IMR-90 (cell line): ENCODE measurements at regions not wholly inside any gene's neighbourhood (a gene's known extent, or its start where the extent isn't known, plus 50 kb on each side); places are given as distances from the start of the nearest gene placed in this dataset.
A peak's percentile ranks its signal among the peaks of the same experiment; 100 is the strongest.

Experiments
- ATAC-seq: fragments of 200-7000 bp; cut with Tn5 transposase; 2 replicates; pipeline ENCODE4 v1.9.1; 2020; ENCODE audit warnings: low read depth, mild to moderate bottlenecking, moderate library complexity
- BruUV-seq: library from RNA; stranded (reverse); fragments of 400-500 nt; replicated peaks from 2 replicates; lab custom pipeline; 2021; lab: Mats Ljungman, UMichigan
- CTCF ChIA-PET: fragments of 300-600 bp; formaldehyde crosslinking; extraction: SDS; loops from one replicate; lab custom pipeline; 2021; ENCODE audit warnings: antibody characterized with exemption; lab: Yijun Ruan, JAX
- POLR2A ChIA-PET: fragments of 300-600 bp; sonication (Branson Sonifier 250); formaldehyde crosslinking; loops from one replicate; lab custom pipeline; 2022; ENCODE audit warnings: antibody characterized with exemption; ENCODE audit not compliant: unreplicated experiment; lab: Charles Lee
- DNase-seq: peaks from one replicate; pipeline ENCODE4 v3.0.0; 2013
- H2AFZ ChIP-seq: replicated peaks from 2 replicates; pipeline ENCODE3; 2013; ENCODE audit warnings: low read length, mild to moderate bottlenecking; ENCODE audit not compliant: poor library complexity
- H2AK5ac ChIP-seq: 2 replicates; pipeline ENCODE4 v1.6.1; 2013; ENCODE audit warnings: low read depth, low read length, inconsistent platforms
- H2AK9ac ChIP-seq: replicated peaks from 2 replicates; pipeline ENCODE3; 2013; ENCODE audit warnings: mild to moderate bottlenecking, low read depth, low read length, moderate library complexity; ENCODE audit not compliant: poor library complexity
- H2BK120ac ChIP-seq: 2 replicates; pipeline ENCODE4 v1.6.1; 2013; ENCODE audit warnings: low read depth, low read length, inconsistent platforms
- H2BK15ac ChIP-seq: 3 replicates; pipeline ENCODE4 v1.6.1; 2013; ENCODE audit warnings: low read depth, low read length, inconsistent platforms
- H2BK20ac ChIP-seq: 2 replicates; pipeline ENCODE4 v1.6.1; 2013; ENCODE audit warnings: low read depth, mild to moderate bottlenecking, inconsistent platforms, low read length, moderate library complexity
- H2BK5ac ChIP-seq: 2 replicates; pipeline ENCODE4 v1.6.1; 2013; ENCODE audit warnings: mild to moderate bottlenecking, low read depth, low read length, inconsistent platforms; ENCODE audit not compliant: poor library complexity, severe bottlenecking
- H3K14ac ChIP-seq: replicated peaks from 2 replicates; pipeline ENCODE4 v1.6.1; 2013; ENCODE audit warnings: low read depth, low read length, inconsistent platforms
- H3K18ac ChIP-seq: 2 replicates; pipeline ENCODE4 v1.6.1; 2013; ENCODE audit warnings: low read depth, low read length, control low read depth
- H3K23ac ChIP-seq: 2 replicates; pipeline ENCODE4 v1.6.1; 2013; ENCODE audit warnings: low read depth, low read length, inconsistent platforms
- H3K27ac ChIP-seq: 2 replicates; pipeline ENCODE4 v1.5.1; 2013; ENCODE audit warnings: mild to moderate bottlenecking, control low read depth, low read length; ENCODE audit not compliant: insufficient read depth
- H3K27me3 ChIP-seq: 2 replicates; pipeline ENCODE4 v1.6.1; 2013; ENCODE audit warnings: low read length; ENCODE audit not compliant: control insufficient read depth, insufficient read depth
- H3K36me3 ChIP-seq: 2 replicates; pipeline ENCODE4 v1.6.1; 2013; ENCODE audit warnings: low read length, mixed read lengths; ENCODE audit not compliant: control insufficient read depth, insufficient read depth
- H3K4ac ChIP-seq: 2 replicates; pipeline ENCODE4 v1.6.1; 2013; ENCODE audit warnings: low read depth, low read length, inconsistent platforms
- H3K4me1 ChIP-seq: 2 replicates; pipeline ENCODE4 v1.6.1; 2013; ENCODE audit warnings: low read length, mixed read lengths; ENCODE audit not compliant: control insufficient read depth, insufficient read depth
- H3K4me2 ChIP-seq: 2 replicates; pipeline ENCODE4 v1.6.1; 2013; ENCODE audit warnings: low read depth, mild to moderate bottlenecking, control low read depth, low read length, moderate library complexity
- H3K4me3 ChIP-seq: 2 replicates; pipeline ENCODE4 v1.5.1; 2013; ENCODE audit warnings: low read depth, mild to moderate bottlenecking, control low read depth, low read length, moderate library complexity; ENCODE audit not compliant: insufficient read depth
- H3K56ac ChIP-seq: 2 replicates; pipeline ENCODE4 v1.6.1; 2013; ENCODE audit warnings: low read length, inconsistent platforms; ENCODE audit not compliant: insufficient read depth; ENCODE audit errors: extremely low read depth
- H3K79me1 ChIP-seq, 2 experiments: 2 replicates each; pipeline ENCODE4 v1.6.1; 2013; ENCODE audit warnings: low read length in 2 of 2, inconsistent platforms in 1 of 2, low read depth in 1 of 2
- H3K9ac ChIP-seq: 2 replicates; pipeline ENCODE4 v1.6.1; 2013; ENCODE audit warnings: low read depth, low read length, control low read depth
- H3K9me1 ChIP-seq: 2 replicates; pipeline ENCODE4 v1.6.1; 2013; ENCODE audit warnings: low read length, inconsistent platforms; ENCODE audit not compliant: insufficient read depth
- H3K9me3 ChIP-seq: 2 replicates; pipeline ENCODE4 v1.6.1; 2013; ENCODE audit warnings: low read length; ENCODE audit not compliant: control insufficient read depth, insufficient read depth
- H4K20me1 ChIP-seq: 2 replicates; pipeline ENCODE4 v1.6.1; 2013; ENCODE audit warnings: low read length, inconsistent platforms; ENCODE audit not compliant: insufficient read depth
- H4K5ac ChIP-seq: 2 replicates; pipeline ENCODE4 v1.6.1; 2013; ENCODE audit warnings: mild to moderate bottlenecking, low read depth, low read length, control low read depth
- H4K8ac ChIP-seq, 2 experiments: 2 replicates each; pipeline ENCODE4 v1.6.1; 2013; ENCODE audit warnings: low read depth in 2 of 2, low read length in 2 of 2, control low read depth in 1 of 2, inconsistent platforms in 1 of 2
- H4K91ac ChIP-seq: 2 replicates; pipeline ENCODE4 v1.6.1; 2013; ENCODE audit warnings: low read depth, low read length, inconsistent platforms; ENCODE audit not compliant: insufficient read depth
- BHLHE40 ChIP-seq: fragments of 150-350 bp; IDR thresholded peaks from 2 replicates; pipeline ENCODE4 v1.6.1; 2016; ENCODE audit warnings: mild to moderate bottlenecking, low read depth, low read length
- CEBPB ChIP-seq: IDR thresholded peaks from 2 replicates; pipeline ENCODE4 v1.6.1; 2012; ENCODE audit warnings: low read depth, low read length, improper control_type of control experiment
- CHD1 ChIP-seq: IDR thresholded peaks from 2 replicates; pipeline ENCODE4 v1.6.1; 2012; ENCODE audit warnings: low read depth, low read length, improper control_type of control experiment
- FOS ChIP-seq: fragments of 150-350 bp; IDR thresholded peaks from 2 replicates; pipeline ENCODE4 v1.6.1; 2016; ENCODE audit warnings: low read depth, low read length
- MAFK ChIP-seq: IDR thresholded peaks from 2 replicates; pipeline ENCODE4 v1.6.1; 2012; ENCODE audit warnings: low read depth, low read length, improper control_type of control experiment
- MAZ ChIP-seq: IDR thresholded peaks from 2 replicates; pipeline ENCODE4 v1.6.1; 2012; ENCODE audit warnings: low read depth, mild to moderate bottlenecking, low read length, improper control_type of control experiment, moderate library complexity, borderline replicate concordance
- MXI1 ChIP-seq: IDR thresholded peaks from 2 replicates; pipeline ENCODE4 v1.6.1; 2012; ENCODE audit warnings: low read depth, mild to moderate bottlenecking, low read length, moderate library complexity, borderline replicate concordance
- NFE2L2 ChIP-seq: fragments of 150-350 bp; IDR thresholded peaks from 2 replicates; pipeline ENCODE4 v1.6.1; 2016; ENCODE audit warnings: low read depth, mild to moderate bottlenecking, low read length
- POLR2A ChIP-seq: IDR thresholded peaks from 2 replicates; pipeline ENCODE4 v1.6.1; 2012; ENCODE audit warnings: mild to moderate bottlenecking, low read depth, low read length
- RAD21 ChIP-seq: IDR thresholded peaks from 2 replicates; pipeline ENCODE4 v1.6.1; 2012; ENCODE audit warnings: low read length, improper control_type of control experiment
- RCOR1 ChIP-seq: IDR thresholded peaks from 2 replicates; pipeline ENCODE4 v1.6.1; 2012; ENCODE audit warnings: mild to moderate bottlenecking, low read length, improper control_type of control experiment; ENCODE audit not compliant: insufficient replicate concordance
- RFX5 ChIP-seq: IDR thresholded peaks from 2 replicates; pipeline ENCODE4 v1.8.0; 2012; ENCODE audit warnings: low read depth, mild to moderate bottlenecking, low read length, moderate library complexity
- SMC3 ChIP-seq: fragments of 150-350 bp; IDR thresholded peaks from 2 replicates; pipeline ENCODE4 v1.6.1; 2016; ENCODE audit warnings: low read depth, mild to moderate bottlenecking, antibody characterized with exemption, low read length, moderate library complexity
- WGBS, 2 experiments: methylation state at CpG; one replicate each; pipeline versions ENCODE4 v1.1.5 to v1.1.7; 2013; ENCODE audit warnings: missing lambda C conversion rate in 2 of 2; ENCODE audit not compliant: insufficient read length in 1 of 2; ENCODE audit errors: extremely low coverage in 2 of 2; 5-methylcytosine and 5-hydroxymethylcytosine counted together
- dilution Hi-C: fragments of 300-500 bp; cut with HindIII; formaldehyde crosslinking; loops from one replicate; pipeline ENCODE4 v1.14.3; 2018; ENCODE audit warnings: low sequenced_read_pairs; ENCODE audit not compliant: unreplicated experiment
- in situ Hi-C: fragments of 300-500 bp; cut with MboI; formaldehyde crosslinking; loops from 3 replicates; pipeline ENCODE4 v1.14.3; 2019; ENCODE audit warnings: low sequenced_read_pairs, inconsistent platforms, mixed read lengths
- intact Hi-C: fragments of 100-400 bp; cut with micrococcal nuclease; formaldehyde crosslinking; loops from 2 replicates; pipeline ENCODE4 v1.10.0; 2022
- TF ChIP-seq, protein P1 (sequence below): fragments of 150-350 bp; IDR thresholded peaks from 2 replicates; pipeline ENCODE4 v1.6.1; 2016; ENCODE audit warnings: low read depth, mild to moderate bottlenecking, low read length, moderate library complexity, borderline replicate concordance
- TF ChIP-seq, protein P2 (sequence below): fragments of 150-350 bp; IDR thresholded peaks from 2 replicates; pipeline ENCODE4 v1.6.1; 2017; ENCODE audit warnings: mild to moderate bottlenecking, antibody characterized with exemption, low read length, low read depth
- TF ChIP-seq, protein P3 (sequence below): conservative IDR thresholded peaks from 2 replicates; pipeline ENCODE4 v1.5.1; 2012; ENCODE audit warnings: mild to moderate bottlenecking, low read depth, low read length, improper control_type of control experiment

DNA sequence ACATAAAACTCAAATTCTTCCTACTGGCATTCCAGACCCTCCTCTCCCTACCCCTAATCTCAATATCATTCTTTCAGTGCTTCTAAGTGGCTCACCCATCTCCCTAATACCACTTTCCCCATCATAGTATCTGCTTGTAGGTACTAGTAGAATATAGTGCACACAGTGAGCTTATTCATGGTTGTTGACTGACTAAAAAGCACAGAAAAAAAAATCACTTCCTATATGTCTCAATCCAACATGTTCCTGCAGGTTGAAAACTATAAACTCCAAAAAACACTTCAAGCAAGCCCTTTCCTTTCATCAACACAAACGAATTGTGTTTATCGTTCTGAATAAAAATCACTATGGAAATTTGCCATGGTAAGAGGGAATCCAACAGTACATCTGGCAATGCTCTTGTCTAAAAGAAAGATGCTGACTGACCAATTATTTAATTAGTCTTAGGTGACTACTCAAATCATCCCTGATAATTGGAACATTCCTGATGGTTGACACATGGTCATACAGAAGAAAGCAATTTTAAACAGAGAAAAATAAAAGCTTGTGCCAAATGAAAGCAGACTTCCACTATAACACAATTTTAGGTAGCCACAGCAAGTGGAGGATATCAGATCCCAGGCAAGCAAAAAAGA is 87.1 kb downstream of the NDUFS5 start:
- H2AK5ac ChIP-seq: no peak overlapping the region
- no peak overlapping the region for H2AFZ ChIP-seq
- no peak overlapping the region for H3K18ac ChIP-seq
- no peak overlapping the region for H3K4me2 ChIP-seq
- no peak overlapping the region for H2BK15ac ChIP-seq
- H2BK20ac ChIP-seq: no peak overlapping the region
- DNase-seq (no peak), ATAC-seq (no peak)
- H4K5ac ChIP-seq: no peak overlapping the region
- H2BK120ac ChIP-seq: no peak overlapping the region
- H3K36me3 ChIP-seq: no peaks in the 10 kb centered on the region
- H4K91ac ChIP-seq: no peak overlapping the region
- peak overlapping the region; percentile 7 for H2BK5ac ChIP-seq
- no peak overlapping the region for H3K27ac ChIP-seq
- H3K4me3 ChIP-seq: no peak overlapping the region
- ChIA-PET CTCF (no interaction called here), POLR2A (no interaction called here)
- TF ChIP-seq FOS: no peak
- TF ChIP-seq, protein P1, sequence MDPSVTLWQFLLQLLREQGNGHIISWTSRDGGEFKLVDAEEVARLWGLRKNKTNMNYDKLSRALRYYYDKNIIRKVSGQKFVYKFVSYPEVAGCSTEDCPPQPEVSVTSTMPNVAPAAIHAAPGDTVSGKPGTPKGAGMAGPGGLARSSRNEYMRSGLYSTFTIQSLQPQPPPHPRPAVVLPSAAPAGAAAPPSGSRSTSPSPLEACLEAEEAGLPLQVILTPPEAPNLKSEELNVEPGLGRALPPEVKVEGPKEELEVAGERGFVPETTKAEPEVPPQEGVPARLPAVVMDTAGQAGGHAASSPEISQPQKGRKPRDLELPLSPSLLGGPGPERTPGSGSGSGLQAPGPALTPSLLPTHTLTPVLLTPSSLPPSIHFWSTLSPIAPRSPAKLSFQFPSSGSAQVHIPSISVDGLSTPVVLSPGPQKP: no peak
- TF ChIP-seq RAD21: no peak
- no peak for TF ChIP-seq MXI1
- no peak for TF ChIP-seq CHD1
- no peak for TF ChIP-seq MAFK
- TF ChIP-seq, protein P2, sequence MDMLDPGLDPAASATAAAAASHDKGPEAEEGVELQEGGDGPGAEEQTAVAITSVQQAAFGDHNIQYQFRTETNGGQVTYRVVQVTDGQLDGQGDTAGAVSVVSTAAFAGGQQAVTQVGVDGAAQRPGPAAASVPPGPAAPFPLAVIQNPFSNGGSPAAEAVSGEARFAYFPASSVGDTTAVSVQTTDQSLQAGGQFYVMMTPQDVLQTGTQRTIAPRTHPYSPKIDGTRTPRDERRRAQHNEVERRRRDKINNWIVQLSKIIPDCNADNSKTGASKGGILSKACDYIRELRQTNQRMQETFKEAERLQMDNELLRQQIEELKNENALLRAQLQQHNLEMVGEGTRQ: no peak
- no peak for TF ChIP-seq SMC3
- TF ChIP-seq, protein P3, sequence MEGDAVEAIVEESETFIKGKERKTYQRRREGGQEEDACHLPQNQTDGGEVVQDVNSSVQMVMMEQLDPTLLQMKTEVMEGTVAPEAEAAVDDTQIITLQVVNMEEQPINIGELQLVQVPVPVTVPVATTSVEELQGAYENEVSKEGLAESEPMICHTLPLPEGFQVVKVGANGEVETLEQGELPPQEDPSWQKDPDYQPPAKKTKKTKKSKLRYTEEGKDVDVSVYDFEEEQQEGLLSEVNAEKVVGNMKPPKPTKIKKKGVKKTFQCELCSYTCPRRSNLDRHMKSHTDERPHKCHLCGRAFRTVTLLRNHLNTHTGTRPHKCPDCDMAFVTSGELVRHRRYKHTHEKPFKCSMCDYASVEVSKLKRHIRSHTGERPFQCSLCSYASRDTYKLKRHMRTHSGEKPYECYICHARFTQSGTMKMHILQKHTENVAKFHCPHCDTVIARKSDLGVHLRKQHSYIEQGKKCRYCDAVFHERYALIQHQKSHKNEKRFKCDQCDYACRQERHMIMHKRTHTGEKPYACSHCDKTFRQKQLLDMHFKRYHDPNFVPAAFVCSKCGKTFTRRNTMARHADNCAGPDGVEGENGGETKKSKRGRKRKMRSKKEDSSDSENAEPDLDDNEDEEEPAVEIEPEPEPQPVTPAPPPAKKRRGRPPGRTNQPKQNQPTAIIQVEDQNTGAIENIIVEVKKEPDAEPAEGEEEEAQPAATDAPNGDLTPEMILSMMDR: no peak
- TF ChIP-seq POLR2A: no peak
- TF ChIP-seq CEBPB: no peak
- no peak for TF ChIP-seq BHLHE40
- TF ChIP-seq RCOR1: no peak
- no peak for TF ChIP-seq NFE2L2
- TF ChIP-seq RFX5: no peak
- no peak for TF ChIP-seq MAZ
- no TSS peak for BruUV-seq
- H3K9me3 ChIP-seq: no peaks in the 10 kb centered on the region
- no peak overlapping the region for H3K9ac ChIP-seq
- H3K23ac ChIP-seq: no peak overlapping the region
- no CpG with 5 or more reads among the region's 2 CpGs for WGBS, 2 experiments
- no peaks in the 10 kb centered on the region for H3K27me3 ChIP-seq
- peaks cover 81% of the 10 kb centered on the region for H4K20me1 ChIP-seq
- H3K9me1 ChIP-seq: peaks cover 37% of the 10 kb centered on the region
- in situ Hi-C loops (no loop called here), dilution Hi-C loops (no loop called here), intact Hi-C loops (no loop called here)
- no peak overlapping the region for H3K4ac ChIP-seq
- H2AK9ac ChIP-seq: no peak overlapping the region
- peaks cover 32% of the 10 kb centered on the region for H3K4me1 ChIP-seq
- H3K79me1 ChIP-seq: peaks cover 12 to 76% of the 10 kb centered on the region in 2 experiments
- H3K14ac ChIP-seq: no peak overlapping the region
- H4K8ac ChIP-seq: no peak overlapping the region
- no peak overlapping the region for H3K56ac ChIP-seq
